AG09309 (cell line): ENCODE measurements at regions not wholly inside any gene's neighbourhood (a gene's known extent, or its start where the extent isn't known, plus 50 kb on each side); places are given as distances from the start of the nearest gene placed in this dataset.

ENCODE experiments used
- DNase-seq: peaks from one replicate; pipeline ENCODE4 v3.0.0-alpha.2; 2010; ENCODE audit warnings: low read depth
- H3K4me3 ChIP-seq: 2 replicates; pipeline ENCODE4 v1.5.1; 2011; ENCODE audit warnings: mild to moderate bottlenecking, low read depth, low read length, moderate library complexity; ENCODE audit not compliant: control insufficient read depth
- CTCF ChIP-seq: IDR thresholded peaks from 2 replicates; pipeline ENCODE4 v1.5.1; 2011; ENCODE audit warnings: mild to moderate bottlenecking, low read depth, low read length, inconsistent platforms; ENCODE audit not compliant: insufficient read depth, control insufficient read depth; ENCODE audit errors: missing control alignments

GRCh38 chr1:55682198-55682597, 467.0 kb upstream of the USP24 start:
- no peak overlapping the region for H3K4me3 ChIP-seq

GRCh38 chr1:55679971-55680370, 464.8 kb upstream of the USP24 start:
- H3K4me3 ChIP-seq: no peak overlapping the region
- DNase-seq: peak; percentile 47
- no peak for TF ChIP-seq CTCF

More at GRCh38 chr1:55682198-55682597, 467.0 kb upstream of the USP24 start:
- TF ChIP-seq CTCF: no peak
- DNase-seq: no peak

- TF ChIP-seq CTCF: no peak
- DNase-seq: no peak
- H3K4me3 ChIP-seq: no peak overlapping the region
Observed at GRCh38 chr1:55673416-55673815, 458.3 kb upstream of the USP24 start.

GRCh38 chr1:55670331-55671082, 455.3 kb upstream of the USP24 start:
- no peak for DNase-seq
- H3K4me3 ChIP-seq: no peak overlapping the region
- peak; percentile 5 for TF ChIP-seq CTCF

- no peak overlapping the region for H3K4me3 ChIP-seq
- peak; percentile 37 for DNase-seq
- no peak for TF ChIP-seq CTCF
Observed at GRCh38 chr1:55669293-55669692, 454.1 kb upstream of the USP24 start.

- TF ChIP-seq CTCF: no peak
- DNase-seq: no peak
- H3K4me3 ChIP-seq: no peak overlapping the region
Observed at GRCh38 chr1:55662875-55663274, 447.7 kb upstream of the USP24 start.

GRCh38 chr1:55658917-55659316, 443.8 kb upstream of the USP24 start:
- no peak for TF ChIP-seq CTCF
- H3K4me3 ChIP-seq: no peak overlapping the region
- no peak for DNase-seq
